ENCODE measurements at regions not wholly inside any gene's neighbourhood (a gene's known extent, or its start where the extent isn't known, plus 50 kb on each side); places are given as distances from the start of the nearest gene placed in this dataset.

- Histone ChIP-seq H3K4me1 (ENCODE audit: insufficient read depth, low read length) (no peaks in the 10 kb centered on the region), H3K4me2 (ENCODE audit: insufficient read depth, low read length) (no peak overlapping the region), H3K27ac (ENCODE audit: low read depth, low read length) (no peak overlapping the region), H2AFZ (ENCODE audit: low read length) (no peak overlapping the region), H3K36me3 (ENCODE audit: insufficient read depth, low read length) (no peaks in the 10 kb centered on the region), H3K79me2 (ENCODE audit: insufficient read depth, low read length) (no peaks in the 10 kb centered on the region), H3K27me3 (ENCODE audit: insufficient read depth, low read length) (no peaks in the 10 kb centered on the region), H3K9me3 (ENCODE audit: low read depth, low read length) (no peaks in the 10 kb centered on the region), H3K4me3 (ENCODE audit: insufficient read depth, low read length) (no peak overlapping the region), H4K20me1 (ENCODE audit: insufficient read depth, low read length) (no peaks in the 10 kb centered on the region)
- TF ChIP-seq, protein P1, sequence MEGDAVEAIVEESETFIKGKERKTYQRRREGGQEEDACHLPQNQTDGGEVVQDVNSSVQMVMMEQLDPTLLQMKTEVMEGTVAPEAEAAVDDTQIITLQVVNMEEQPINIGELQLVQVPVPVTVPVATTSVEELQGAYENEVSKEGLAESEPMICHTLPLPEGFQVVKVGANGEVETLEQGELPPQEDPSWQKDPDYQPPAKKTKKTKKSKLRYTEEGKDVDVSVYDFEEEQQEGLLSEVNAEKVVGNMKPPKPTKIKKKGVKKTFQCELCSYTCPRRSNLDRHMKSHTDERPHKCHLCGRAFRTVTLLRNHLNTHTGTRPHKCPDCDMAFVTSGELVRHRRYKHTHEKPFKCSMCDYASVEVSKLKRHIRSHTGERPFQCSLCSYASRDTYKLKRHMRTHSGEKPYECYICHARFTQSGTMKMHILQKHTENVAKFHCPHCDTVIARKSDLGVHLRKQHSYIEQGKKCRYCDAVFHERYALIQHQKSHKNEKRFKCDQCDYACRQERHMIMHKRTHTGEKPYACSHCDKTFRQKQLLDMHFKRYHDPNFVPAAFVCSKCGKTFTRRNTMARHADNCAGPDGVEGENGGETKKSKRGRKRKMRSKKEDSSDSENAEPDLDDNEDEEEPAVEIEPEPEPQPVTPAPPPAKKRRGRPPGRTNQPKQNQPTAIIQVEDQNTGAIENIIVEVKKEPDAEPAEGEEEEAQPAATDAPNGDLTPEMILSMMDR (IDR thresholded peaks at IDR 0.05; ENCODE audit: extremely low read depth, low read depth, low read length) = no peak
- DNase-seq (ENCODE audit: insufficient read length, low spot score, missing footprints) = no peak
These were observed 163.4 kb upstream of the DEFB112 start for GRCh38 chr6:50213146-50213545.

DNA sequence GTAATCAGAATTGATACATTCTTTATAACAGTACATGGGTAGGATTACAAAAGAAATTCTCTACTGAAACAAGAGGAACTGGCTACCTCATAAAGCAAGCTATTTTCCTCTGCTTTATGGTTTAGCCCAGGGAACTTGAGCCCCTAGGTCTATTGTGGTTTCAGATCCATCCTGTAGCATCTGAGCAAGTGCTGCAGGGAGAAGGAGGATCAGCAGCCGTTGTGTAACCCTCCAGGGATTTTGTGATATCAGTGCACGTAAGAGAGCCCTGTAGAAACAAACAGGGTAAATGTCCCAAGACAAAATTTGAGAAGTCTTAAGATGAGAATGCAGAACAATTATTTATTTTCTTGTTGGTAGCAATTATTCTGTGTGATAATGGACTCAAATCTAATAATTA, 165.2 kb upstream of the DEFB112 start:
- TF ChIP-seq, protein P1 (IDR thresholded peaks at IDR 0.05; ENCODE audit: extremely low read depth, low read depth, low read length) = no peak
- no peaks in the 10 kb centered on the region for H3K27me3 ChIP-seq (ENCODE audit: insufficient read depth, low read length)
- H2AFZ ChIP-seq (ENCODE audit: low read length) = no peak overlapping the region
- no peaks in the 10 kb centered on the region for H4K20me1 ChIP-seq (ENCODE audit: insufficient read depth, low read length)
- H3K9me3 ChIP-seq (ENCODE audit: low read depth, low read length) = no peaks in the 10 kb centered on the region
- DNase-seq (ENCODE audit: insufficient read length, low spot score, missing footprints) = no peak
- no peaks in the 10 kb centered on the region for H3K4me1 ChIP-seq (ENCODE audit: insufficient read depth, low read length)
- no peak overlapping the region for H3K4me3 ChIP-seq (ENCODE audit: insufficient read depth, low read length)
- H3K4me2 ChIP-seq (ENCODE audit: insufficient read depth, low read length) = no peak overlapping the region
- no peaks in the 10 kb centered on the region for H3K36me3 ChIP-seq (ENCODE audit: insufficient read depth, low read length)
- no peaks in the 10 kb centered on the region for H3K79me2 ChIP-seq (ENCODE audit: insufficient read depth, low read length)
- H3K27ac ChIP-seq (ENCODE audit: low read depth, low read length) = no peak overlapping the region

- no peaks in the 10 kb centered on the region for H3K36me3 ChIP-seq (ENCODE audit: insufficient read depth, low read length)
- H4K20me1 ChIP-seq (ENCODE audit: insufficient read depth, low read length) = no peaks in the 10 kb centered on the region
- TF ChIP-seq, protein P1 (IDR thresholded peaks at IDR 0.05; ENCODE audit: extremely low read depth, low read depth, low read length) = no peak
- H3K4me2 ChIP-seq (ENCODE audit: insufficient read depth, low read length) = no peak overlapping the region
- no peak overlapping the region for H3K27ac ChIP-seq (ENCODE audit: low read depth, low read length)
- no peak overlapping the region for H2AFZ ChIP-seq (ENCODE audit: low read length)
- H3K9me3 ChIP-seq (ENCODE audit: low read depth, low read length) = no peaks in the 10 kb centered on the region
- no peak for DNase-seq (ENCODE audit: insufficient read length, low spot score, missing footprints)
- no peak overlapping the region for H3K4me3 ChIP-seq (ENCODE audit: insufficient read depth, low read length)
- no peaks in the 10 kb centered on the region for H3K27me3 ChIP-seq (ENCODE audit: insufficient read depth, low read length)
- no peaks in the 10 kb centered on the region for H3K4me1 ChIP-seq (ENCODE audit: insufficient read depth, low read length)
- no peaks in the 10 kb centered on the region for H3K79me2 ChIP-seq (ENCODE audit: insufficient read depth, low read length)
These were observed 168.1 kb upstream of the DEFB112 start for GRCh38 chr6:50217841-50218240.

DNA sequence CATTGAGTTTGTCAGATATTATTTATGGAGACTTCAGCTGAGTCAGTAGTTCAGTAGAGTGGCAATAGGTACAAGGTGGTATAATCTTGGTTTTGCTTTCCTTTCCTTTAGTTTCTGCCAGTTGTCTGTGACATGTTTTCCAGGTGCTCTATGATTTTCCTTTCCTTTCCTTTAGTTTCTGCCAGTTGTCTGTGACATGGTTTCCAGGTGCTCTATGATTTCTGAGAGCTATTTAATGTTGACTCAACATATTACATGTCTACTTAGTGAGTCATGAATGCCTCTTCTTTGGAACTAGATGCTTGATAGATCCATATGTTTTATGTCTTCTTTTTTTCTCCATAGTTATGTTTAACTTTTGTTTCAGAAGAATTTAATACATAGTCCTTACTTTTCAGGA, 186.4 kb upstream of the DEFB112 start:
- DNase-seq (ENCODE audit: insufficient read length, low spot score, missing footprints) = no peak
- TF ChIP-seq, protein P1 (IDR thresholded peaks at IDR 0.05; ENCODE audit: extremely low read depth, low read depth, low read length) = no peak
- H3K4me3 ChIP-seq (ENCODE audit: insufficient read depth, low read length) = no peak overlapping the region
- H3K27ac ChIP-seq (ENCODE audit: low read depth, low read length) = no peak overlapping the region
- no peaks in the 10 kb centered on the region for H3K27me3 ChIP-seq (ENCODE audit: insufficient read depth, low read length)
- no peaks in the 10 kb centered on the region for H3K79me2 ChIP-seq (ENCODE audit: insufficient read depth, low read length)
- no peaks in the 10 kb centered on the region for H3K36me3 ChIP-seq (ENCODE audit: insufficient read depth, low read length)
- H3K9me3 ChIP-seq (ENCODE audit: low read depth, low read length) = peaks cover 5% of the 10 kb centered on the region
- H3K4me1 ChIP-seq (ENCODE audit: insufficient read depth, low read length) = no peaks in the 10 kb centered on the region
- no peak overlapping the region for H2AFZ ChIP-seq (ENCODE audit: low read length)
- no peaks in the 10 kb centered on the region for H4K20me1 ChIP-seq (ENCODE audit: insufficient read depth, low read length)
- H3K4me2 ChIP-seq (ENCODE audit: insufficient read depth, low read length) = no peak overlapping the region

All from osteoblast (primary cell).